ENCODE measurements at regions not wholly inside any gene's neighbourhood (a gene's known extent, or its start where the extent isn't known, plus 50 kb on each side); places are given as distances from the start of the nearest gene placed in this dataset.

DNA sequence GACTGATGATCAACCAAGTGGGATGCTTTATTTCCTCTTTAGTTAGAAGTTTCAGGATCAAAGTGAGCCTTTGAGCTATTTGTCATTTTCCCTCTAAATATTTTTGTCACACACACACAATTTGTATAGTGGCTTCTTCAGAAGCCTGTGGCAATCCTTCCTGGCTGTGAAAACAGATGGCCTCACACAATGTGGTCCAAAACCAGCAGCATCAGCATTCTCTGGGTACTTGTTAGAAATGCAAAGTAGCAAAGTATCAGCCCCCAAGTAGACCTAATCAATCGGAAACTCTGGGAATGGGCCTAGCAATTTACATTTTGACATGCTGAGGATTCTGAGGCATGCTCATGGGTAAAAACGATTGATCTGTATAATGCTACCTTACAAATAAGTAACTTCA is 115.9 kb downstream of the PAX1 start:
- TF ChIP-seq POLR2A (IDR thresholded peaks at IDR 0.05), result no peak
- TF ChIP-seq EP300 (IDR thresholded peaks at IDR 0.05), result no peak
- TF ChIP-seq, protein P1, sequence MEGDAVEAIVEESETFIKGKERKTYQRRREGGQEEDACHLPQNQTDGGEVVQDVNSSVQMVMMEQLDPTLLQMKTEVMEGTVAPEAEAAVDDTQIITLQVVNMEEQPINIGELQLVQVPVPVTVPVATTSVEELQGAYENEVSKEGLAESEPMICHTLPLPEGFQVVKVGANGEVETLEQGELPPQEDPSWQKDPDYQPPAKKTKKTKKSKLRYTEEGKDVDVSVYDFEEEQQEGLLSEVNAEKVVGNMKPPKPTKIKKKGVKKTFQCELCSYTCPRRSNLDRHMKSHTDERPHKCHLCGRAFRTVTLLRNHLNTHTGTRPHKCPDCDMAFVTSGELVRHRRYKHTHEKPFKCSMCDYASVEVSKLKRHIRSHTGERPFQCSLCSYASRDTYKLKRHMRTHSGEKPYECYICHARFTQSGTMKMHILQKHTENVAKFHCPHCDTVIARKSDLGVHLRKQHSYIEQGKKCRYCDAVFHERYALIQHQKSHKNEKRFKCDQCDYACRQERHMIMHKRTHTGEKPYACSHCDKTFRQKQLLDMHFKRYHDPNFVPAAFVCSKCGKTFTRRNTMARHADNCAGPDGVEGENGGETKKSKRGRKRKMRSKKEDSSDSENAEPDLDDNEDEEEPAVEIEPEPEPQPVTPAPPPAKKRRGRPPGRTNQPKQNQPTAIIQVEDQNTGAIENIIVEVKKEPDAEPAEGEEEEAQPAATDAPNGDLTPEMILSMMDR (IDR thresholded peaks at IDR 0.05), result no peak
- TF ChIP-seq POLR2AphosphoS5 (IDR thresholded peaks at IDR 0.05), result no peak

All from upper lobe of left lung (tissue), 4 donors.